CD4-positive, alpha-beta T cell treated with Interleukin-10 for 1 hour (primary cell): ENCODE measurements at regions not wholly inside any gene's neighbourhood (a gene's known extent, or its start where the extent isn't known, plus 50 kb on each side); places are given as distances from the start of the nearest gene placed in this dataset.
"Not testable (repeated sequence)": the region's sequence is repeated elsewhere in the genome, so short reads cannot be mapped to it uniquely, and the experiment has no call there.

Experiments
- DNase-seq: peaks from one replicate; pipeline ENCODE4 v3.0.0-alpha.2; 2020

DNA sequence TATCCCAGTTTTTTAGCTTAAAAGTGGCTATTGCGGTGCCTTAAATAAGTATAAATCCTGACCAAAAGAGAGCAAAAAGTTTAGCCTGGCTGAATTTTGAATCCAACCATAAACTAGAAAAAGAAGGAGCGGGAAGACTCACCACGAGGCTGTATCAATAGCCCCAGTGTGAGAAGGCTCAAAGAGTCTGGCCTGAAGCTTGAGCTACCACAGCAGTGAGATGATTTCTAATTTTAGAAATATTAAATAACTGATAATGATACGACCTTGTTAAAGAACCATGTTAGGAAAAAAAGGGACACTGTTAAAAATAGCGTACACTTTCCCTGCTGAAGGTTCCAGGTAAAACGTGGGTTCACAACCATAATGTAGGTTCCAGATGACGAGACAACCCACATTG is 134.1 kb upstream of the ZNF462 start:
- no peak for DNase-seq

DNA sequence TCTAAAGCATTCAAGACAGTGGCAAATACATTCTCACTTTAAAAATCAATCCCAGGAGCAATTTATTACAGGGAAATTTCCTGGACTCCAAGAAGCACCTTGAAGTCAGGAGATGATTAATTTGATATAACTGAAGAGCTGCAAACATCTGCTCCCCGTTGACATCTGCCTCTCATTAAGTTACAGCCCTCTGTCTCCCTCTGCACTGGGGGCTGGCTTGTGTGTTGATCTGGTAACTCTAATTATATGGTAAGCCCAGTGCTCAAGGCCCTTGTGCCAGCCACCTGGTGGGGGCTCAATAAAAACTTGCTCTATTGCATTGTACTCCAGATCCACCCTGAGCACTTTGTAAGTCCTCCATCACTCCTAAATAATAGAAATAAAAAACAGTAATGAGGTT is 131.1 kb upstream of the ZNF462 start:
- DNase-seq = no peak

DNA sequence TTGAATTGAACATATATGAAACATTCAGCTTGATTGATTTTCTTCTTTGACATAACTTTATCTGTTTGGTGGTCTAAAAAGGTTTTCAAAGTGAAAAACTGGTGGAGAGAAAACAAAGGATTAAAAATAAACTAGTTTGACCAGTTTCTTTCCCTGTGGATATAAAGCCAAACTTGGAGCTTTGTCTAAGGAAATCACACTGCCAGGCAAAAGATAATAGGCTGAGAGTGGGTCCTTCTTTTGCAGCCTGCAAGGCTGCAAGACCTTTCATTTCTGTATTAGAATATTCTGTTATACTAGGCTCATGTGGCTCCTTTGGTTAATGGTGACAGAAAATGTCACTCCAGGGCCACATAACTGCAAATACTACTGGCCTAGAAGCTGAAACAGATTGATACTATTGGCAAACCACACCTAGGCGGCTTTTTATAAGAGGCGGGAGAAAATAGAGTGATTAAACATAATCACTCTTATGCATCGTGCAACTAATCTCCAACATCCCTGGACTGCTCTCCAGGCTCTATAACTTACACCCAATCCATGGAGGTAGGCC is 129.1 kb upstream of the ZNF462 start:
- DNase-seq = no peak

DNA sequence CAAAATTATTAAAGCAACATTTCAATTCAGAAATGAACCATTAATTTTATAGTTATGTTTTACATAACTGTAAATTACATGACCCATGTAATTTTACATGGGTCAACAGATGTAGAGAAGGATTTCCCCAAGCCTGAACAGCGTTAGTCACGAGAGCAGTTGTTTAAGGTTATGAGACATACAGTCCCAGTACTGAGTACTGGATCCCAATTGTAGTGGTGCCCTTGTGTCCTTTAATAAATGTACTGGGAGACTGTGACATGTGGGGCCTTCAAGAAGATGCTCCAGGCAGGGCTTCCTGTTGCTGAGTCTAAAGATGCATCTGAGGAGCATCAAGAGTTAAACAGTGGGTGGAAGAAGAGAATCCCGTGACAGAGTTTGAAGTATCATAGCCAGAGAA is 125.5 kb upstream of the ZNF462 start:
- DNase-seq = no peak

DNA sequence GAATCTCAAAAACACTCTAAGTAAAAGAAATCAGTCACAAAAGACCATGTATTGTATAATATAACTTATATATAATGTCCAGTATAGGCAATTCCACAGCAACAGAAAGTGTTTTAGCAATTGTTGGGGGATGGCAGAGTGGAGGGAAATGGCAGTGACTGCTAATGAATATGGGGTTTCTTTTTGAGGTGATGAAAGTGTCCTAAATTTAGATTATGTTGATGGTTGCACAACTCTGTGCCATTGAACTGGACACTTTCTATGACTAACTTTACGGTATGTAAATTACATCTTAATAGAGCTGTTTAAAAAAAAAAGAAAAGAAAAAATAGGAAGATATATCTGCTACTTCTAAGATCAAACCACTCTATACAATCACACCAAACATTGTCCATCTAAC is 124.9 kb upstream of the ZNF462 start:
- no peak for DNase-seq

DNA sequence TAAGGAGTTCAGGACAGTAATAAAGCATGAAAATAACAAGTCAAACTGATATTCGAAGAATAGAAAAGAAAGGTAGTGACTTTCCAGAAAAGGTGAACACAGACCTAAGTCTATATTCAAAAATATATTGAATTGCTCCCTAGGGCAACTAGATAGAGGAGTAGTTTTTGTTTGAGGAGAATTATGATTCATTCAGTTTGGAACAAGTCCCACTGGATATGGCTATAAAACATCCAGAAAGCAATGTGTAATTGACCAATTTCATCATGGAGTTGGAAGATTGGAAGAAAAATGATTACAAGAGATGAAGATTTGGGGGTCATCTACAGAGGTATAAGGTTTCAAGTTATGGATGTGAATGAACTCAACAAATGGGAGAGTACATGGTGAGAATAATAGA is 117.5 kb upstream of the ZNF462 start:
- DNase-seq = no peak

DNA sequence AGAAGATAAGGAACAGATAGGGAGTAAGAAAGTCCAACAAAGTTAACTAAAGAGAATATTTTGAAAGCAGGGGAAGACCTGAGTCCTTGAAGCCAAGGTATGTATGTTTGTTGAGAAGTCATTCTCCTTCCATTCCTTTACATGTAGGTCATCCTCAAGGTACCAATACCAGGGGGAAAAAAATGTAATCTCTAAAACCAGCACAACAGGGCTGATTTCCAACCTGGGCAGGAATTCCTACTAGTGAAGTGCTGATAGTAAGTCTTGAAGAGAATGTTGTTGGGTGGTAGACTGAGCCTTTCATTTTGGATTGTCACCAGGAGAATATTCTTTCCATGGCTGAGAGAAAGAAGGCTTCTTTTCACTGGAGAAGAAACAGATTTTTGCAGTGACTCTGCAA is 117.1 kb upstream of the ZNF462 start:
- no peak for DNase-seq

DNA sequence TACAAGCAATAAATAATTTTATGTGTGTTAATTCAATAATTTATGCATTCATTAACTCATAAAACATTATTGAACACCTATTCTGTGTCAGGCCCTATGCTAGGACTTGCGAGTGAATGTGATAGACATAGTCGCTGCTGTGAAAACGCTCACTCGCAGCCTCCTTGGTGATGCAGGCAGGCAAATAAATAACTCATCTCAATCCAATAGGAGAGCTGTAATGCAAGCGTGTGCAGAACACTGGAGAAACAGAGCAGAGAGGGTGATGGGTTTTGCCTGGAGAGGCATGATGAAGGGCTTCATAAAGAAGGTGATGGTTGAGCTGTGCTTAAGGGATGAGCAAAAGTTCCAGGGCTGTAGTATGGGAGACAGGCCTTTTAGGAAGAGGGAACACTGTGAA is 111.3 kb upstream of the ZNF462 start:
- DNase-seq = no peak

DNA sequence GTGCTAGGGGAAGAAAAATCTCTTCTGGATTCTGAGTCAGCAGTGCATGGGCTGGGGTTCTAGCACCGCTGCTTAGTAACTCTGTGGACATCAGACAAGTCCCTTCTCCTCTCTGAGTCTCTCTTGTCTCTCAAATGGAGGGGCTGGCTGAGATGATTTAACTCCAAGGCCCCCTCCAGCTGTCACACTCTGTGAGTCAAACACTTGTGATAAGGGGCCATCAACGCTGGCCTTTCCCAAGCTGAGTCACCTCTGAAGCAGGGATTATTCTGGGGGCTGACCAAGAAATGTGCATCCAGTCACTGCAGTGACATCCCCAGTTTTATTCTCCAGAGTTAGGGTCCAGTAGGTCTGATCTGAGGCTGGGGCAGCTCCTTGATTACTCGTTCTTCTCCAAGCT is 110.4 kb upstream of the ZNF462 start:
- DNase-seq = no peak

DNA sequence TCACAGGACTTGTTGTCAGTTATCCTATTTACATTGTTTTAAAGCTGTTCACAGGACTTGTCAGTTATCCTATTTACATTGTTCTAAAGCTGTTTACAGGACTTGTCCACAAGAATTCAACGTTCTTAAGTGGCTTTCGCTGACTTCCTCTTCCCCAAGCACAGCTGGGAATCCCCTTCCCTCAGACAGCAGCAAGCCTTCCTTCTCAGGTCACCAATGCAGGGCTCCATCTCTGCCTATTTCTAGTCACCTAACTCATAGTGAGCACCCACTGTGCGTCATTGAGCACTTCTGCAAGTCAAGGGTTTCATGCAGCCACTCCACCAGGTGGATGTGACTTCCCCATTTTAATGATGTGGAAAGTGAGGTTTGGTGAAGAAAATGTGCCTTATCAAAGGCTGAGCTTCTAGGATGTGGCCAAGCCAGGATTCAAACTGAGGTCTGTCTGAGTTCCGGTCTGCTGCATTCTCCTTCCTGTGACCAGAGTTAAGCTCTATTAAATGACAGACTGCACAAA is 109.8 kb upstream of the ZNF462 start:
- no peak for DNase-seq

DNA sequence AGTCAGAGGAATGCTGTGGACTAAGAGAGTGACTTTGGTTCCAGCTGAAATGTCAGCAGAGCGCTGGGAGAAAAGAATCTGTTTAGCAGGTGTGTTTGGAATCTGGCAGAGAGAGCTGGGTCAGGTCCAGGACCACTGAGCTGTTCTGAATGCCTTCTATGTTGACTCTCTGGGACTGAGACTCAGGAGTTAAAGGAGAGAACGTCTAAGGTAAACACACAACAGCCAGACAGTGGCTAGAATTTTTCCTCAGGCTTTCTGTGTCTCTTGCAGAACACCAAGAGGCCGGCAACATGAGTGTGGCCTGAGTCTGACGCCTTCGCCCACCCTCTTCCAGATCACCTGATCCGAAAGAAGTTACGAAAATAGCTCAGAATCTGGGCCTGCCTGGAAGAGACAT is 107.2 kb upstream of the ZNF462 start:
- no peak for DNase-seq

DNA sequence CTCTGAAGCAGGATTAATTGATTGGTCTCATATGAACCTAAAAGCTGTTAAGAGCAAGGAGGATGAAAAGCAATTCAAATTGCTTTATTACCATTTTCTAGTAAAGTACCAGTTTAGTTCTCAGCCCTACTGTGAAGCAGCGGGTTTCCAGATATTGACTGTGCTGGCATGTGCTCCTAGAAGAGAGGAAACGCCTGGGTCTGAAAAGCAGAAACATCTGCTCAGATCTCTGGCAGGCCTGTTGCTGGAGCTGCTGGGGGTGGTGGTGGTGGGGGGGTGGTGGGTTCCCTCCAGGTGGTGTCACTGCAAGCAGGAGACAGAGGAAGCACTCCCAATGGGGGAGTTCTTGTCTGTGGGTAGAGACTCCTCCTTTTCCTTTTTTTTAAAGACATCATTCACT is 105.5 kb upstream of the ZNF462 start:
- no peak for DNase-seq

DNA sequence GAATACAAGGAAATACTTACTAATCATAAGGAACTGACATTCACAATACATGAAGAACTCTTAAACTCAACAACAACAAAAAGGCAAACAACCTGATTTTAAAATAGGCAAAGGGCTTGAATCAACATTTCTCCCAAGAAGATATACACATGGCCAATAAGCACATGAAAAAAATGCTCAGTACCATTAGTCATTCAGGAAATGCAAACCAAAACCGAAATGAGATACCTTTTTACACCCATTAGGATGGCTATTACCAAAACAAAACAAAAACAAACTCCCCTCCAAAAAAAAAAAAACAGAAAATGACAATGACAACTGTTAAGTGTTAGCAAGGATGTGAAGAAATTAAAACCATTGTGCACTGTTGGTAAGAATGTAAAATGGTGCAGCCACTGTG is 104.1 kb upstream of the ZNF462 start:
- DNase-seq = no peak

DNA sequence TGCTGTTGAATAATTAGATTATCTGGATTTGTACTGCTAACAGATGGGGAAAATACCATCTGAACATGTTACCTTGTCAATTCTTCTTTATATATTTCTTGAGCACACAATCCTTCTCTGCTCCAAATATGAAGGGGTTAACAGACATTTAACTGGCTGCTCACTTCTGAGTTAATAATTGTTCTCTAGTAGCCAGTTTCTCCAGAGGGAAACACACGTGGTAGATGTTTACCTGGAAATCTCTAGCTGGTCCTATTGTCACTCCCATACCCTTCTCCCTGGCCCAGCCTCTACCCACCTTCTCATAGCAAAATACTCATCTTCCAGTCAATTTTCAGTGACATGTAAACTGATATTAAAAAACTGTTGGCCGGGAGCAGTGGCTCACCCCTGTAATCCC is 101.5 kb upstream of the ZNF462 start:
- DNase-seq = no peak

DNA sequence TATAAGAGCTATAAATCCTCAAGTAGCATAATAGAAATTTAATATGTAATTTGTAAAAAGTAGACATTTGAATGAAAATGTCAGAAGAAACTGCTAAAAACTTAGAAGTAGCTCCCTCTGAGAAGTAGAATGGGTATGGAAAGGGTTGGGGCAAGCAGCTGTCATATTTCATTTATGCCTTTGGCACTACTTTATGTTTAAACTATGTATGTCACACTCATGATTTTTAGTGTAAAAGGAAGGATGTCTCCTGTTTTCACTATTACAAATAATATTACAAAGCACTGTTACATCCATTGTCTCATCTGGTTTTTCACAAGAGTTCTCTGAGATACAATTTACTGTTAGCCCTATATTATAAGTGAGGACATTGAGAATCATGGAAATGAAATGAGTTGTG is 96.3 kb upstream of the ZNF462 start:
- no peak for DNase-seq

DNA sequence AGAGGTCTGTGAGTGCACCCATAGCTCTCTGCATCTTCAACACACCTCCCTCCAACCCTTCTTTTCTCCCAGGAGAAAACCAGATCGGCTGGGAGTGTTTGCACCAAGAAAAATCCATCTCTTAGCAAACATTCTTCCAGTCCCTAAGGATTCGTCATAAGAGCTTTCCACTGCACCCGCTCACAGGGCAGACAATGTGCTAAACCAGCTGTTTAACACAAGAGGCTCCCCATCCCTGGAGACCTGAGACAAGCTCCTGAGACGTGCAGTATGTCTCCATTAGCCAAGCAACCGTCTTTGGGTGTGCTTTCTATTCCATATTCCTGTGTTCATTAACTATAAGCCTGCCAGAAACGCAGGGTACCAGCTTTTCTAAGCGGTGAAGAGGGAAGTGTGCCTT is 93.6 kb upstream of the ZNF462 start:
- no peak for DNase-seq

DNA sequence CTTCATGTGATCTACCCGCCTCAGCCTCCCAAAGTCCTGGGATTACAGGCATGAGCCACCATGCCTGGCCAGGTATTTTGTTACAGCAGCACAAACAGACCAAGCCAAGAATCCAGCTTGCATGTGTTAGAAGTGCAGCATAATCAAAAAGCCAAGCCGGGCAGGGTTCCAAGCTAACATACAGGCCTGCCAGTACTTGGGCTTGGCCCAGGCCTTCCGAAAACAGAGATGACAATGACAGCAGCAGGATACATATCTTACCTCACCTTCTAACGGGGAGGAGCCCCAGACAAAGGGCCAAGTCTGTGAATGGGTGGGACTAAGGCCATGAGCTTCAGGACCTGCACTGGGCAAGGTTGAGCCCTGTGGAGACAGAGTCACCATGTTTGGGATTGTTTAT is 91.4 kb upstream of the ZNF462 start:
- no peak for DNase-seq

DNA sequence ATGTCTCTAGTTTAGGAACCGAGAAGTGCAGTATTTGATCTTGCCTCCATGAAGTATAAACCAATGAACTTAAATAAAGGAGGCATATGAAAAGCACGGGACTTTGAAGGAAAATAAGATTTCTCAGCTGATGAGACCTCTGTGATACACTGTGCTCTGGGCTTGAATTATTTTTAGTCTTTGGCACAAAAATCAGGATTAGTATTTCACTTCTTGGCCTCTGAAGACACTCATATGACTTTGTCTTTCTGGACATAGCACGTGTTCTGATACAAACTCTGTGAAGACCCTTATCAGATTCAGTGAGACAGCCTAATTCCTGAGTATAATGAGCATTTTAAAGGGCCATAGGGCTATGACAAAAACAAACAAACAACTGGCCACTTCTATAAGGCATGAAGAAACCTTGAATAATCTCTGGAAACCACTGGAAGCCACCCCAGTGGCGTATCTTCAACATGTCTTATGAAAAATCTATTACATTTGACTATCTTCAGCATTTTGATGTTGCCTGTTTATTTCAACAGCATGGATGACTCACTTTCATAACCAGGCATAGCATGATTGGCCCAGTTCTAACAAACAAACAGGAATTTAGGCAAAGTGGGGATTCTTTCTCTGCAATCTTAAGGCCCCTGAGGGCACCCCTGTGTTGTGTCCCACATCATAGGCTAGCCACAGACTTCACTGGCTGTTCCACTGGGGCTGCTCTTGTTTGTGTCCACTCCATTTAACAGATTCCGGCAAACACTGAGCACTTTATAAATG is 90.3 kb upstream of the ZNF462 start:
- no peak for DNase-seq

DNA sequence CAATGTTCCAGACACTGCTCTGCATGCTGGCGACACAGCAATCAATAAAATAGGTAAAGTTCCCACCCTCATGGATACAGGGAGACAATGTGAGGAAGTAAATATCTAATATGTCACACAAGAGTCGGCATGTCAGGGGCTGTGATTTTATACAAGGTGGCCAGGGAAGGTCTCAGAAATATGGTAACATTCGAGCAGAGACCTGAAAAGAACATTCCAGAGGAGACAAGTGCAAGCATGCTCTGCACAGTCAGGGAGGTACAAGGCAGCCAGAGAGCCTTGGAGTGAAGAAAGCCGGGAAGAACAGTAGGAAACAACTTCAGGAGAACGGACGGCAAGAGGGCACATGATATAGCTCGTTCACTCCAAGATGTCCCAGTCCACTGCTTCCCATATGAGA is 89.2 kb upstream of the ZNF462 start:
- DNase-seq = no peak

DNA sequence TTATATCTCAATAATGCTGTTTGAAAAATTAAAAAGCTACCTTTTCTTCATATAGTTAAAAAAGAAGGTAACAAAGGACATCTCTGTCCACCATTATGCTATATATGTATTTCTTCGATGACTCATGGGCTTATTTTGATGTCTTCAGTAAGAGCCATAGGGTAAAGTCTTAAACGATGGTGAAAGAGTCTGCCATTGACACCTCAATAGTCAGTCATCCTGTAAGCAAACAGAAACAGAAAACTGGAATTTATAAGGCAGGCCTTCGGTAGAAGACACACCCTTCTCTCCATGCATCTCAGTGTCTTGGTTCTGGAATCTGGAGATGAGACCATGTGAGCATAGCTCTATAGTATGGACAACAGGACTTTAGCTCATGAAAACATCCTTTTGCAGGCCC is 87.0 kb upstream of the ZNF462 start:
- DNase-seq = no peak

DNA sequence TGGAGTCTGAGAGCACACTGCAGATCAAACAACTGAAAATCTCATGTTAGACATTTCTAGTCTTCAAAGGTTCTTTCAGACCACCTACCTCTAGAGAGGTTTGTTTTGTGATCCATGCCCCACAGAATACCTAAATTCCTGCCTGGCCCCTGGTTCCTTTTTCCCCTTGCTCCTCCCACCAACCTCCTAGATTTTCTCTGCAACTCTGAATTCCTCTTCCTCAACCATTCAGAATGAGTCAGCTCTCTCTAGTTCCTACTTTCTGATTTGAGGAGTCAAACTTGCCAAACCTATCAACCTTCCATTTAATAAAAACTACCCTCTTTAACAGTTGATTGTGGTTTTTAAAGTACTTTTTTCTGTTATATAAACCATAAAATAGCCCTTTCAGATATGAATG is 83.2 kb upstream of the ZNF462 start:
- no peak for DNase-seq

DNA sequence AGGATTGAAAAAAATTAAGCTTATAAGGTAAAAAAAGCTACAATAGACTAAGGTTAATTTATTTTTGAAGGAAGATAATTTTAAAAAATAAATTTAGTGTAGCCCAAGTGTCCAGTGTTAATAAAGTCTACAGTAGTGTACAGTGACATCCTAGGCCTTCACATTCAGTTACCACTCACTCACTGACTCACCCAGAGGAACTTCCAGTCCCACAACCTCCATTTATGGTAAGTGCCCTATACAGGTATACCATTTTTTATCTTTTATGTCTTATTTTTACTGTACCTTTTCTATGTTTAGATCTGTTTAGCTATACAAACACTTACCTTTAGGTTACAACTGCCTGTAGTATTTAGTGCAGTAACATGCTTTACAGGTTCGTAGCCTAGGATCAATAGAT is 79.8 kb upstream of the ZNF462 start:
- no peak for DNase-seq

DNA sequence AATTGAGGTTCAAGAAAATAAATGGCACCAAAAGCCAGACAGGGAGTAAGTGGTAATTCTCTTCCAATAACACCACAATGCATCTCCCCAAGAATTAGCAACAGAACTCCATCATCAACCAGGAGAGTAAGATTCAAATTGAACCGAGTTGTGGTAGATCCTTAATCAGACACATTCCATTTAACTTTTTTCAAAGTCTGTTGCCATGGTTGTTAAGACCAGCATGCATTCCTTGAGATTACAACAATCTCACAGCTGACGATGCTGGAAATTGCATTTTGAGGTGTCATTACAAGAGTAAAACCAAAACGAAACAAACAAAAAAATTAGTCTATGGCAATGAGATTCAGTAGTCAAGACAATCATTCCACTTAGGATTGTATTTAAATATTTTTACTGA is 78.9 kb upstream of the ZNF462 start:
- no peak for DNase-seq

DNA sequence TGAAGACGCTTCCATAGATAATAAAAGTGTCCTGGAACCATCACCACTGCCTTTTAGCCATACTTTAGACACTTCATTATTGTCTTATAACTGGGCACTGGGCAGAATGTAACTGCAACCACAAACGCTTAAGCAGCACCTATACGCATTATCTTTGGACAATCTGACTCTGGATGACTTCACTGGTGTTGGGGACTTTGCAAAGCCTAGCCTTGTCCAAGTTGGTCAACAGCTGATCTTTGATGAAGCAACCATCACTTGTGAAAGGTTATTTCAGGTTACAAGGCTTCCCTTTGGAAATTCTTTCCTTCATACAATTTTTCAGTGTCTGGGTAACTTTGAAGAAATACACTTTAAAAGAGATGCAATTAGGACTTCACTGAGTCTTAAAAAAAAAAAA is 77.8 kb upstream of the ZNF462 start:
- no peak for DNase-seq

DNA sequence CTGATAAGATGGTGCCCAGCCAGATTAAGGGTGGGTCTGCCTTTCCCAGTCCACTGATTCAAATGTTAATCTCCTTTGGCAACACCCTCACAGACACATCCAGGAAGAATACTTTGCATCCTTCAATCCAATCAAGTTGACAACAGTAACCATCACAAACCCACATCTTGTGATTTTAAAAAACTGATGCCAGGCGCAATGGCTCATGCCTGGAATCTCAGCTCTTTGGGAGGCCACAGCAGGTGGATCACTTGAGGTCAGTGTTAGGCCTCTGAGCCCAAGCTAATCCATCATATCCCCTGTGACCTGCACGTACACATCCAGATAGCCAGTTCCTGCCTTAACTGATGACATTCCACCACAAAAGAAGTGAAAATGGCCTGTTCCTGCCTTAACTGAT is 74.9 kb upstream of the ZNF462 start:
- DNase-seq = not testable (repeated sequence)
